ENCODE measurements at regions not wholly inside any gene's neighbourhood (a gene's known extent, or its start where the extent isn't known, plus 50 kb on each side); places are given as distances from the start of the nearest gene placed in this dataset.
"Not testable (repeated sequence)": the region's sequence is repeated elsewhere in the genome, so short reads cannot be mapped to it uniquely, and the experiment has no call there.

GRCh38 chr20:29031262-29031982, 2226.0 kb upstream of the DEFB115 start:
- not testable (repeated sequence) for H3K9me3 ChIP-seq (ENCODE audit: control insufficient read depth in 2 of 2, low read length in 2 of 2); DNase-seq; H3K36me3 ChIP-seq (ENCODE audit: control insufficient read depth, insufficient read depth, low read length); H3K36me3 Mint-ChIP-seq; H3K4me3 Mint-ChIP-seq; H3K4me3 ChIP-seq (ENCODE audit: low read depth, low read length); H3K4me1 Mint-ChIP-seq; H3K27me3 ChIP-seq (ENCODE audit: control insufficient read depth, insufficient read depth, low read length); ATAC-seq (ENCODE audit: low read depth in 2 of 2); H3K4me1 ChIP-seq (ENCODE audit: control insufficient read depth, insufficient read depth, low read length, poor library complexity, severe bottlenecking); H3K27me3 Mint-ChIP-seq; H3K27ac Mint-ChIP-seq; H3K27ac ChIP-seq (ENCODE audit: insufficient read depth, low read length, poor library complexity, severe bottlenecking)
- peaks cover 4 to 22% (median 14%) of the 10 kb centered on the region in 7 donors for H3K9me3 Mint-ChIP-seq

DNA sequence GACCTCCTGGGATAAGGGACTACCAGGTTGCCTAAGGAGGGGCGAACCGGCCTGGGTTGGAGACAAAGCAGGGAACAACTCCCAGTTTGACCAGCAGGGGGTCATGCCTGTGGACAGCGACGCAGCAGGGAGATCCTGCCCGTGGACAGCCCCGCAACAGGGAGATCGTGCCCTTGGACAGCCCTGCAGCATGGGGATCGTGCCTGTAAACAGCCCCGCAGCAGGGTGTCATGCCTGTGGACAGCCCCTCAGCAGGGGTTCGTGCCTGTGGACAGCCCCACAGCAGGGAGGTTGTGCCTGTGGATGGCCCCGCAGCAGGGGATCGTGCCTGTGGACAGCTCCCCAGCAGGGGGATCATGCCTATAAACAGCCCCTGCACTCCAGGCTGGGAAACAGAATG, 2213.2 kb upstream of the DEFB115 start:
- not testable (repeated sequence) for H3K36me3 ChIP-seq (ENCODE audit: control insufficient read depth, insufficient read depth, low read length); H3K9me3 ChIP-seq (ENCODE audit: control insufficient read depth in 2 of 2, low read length in 2 of 2); H3K27me3 ChIP-seq (ENCODE audit: control insufficient read depth, insufficient read depth, low read length); H3K4me3 Mint-ChIP-seq; H3K4me1 ChIP-seq (ENCODE audit: control insufficient read depth, insufficient read depth, low read length, poor library complexity, severe bottlenecking); H3K27ac Mint-ChIP-seq; H3K27ac ChIP-seq (ENCODE audit: insufficient read depth, low read length, poor library complexity, severe bottlenecking); H3K27me3 Mint-ChIP-seq; ATAC-seq (ENCODE audit: low read depth in 2 of 2); H3K4me1 Mint-ChIP-seq; DNase-seq; H3K36me3 Mint-ChIP-seq; H3K4me3 ChIP-seq (ENCODE audit: low read depth, low read length)
- H3K9me3 Mint-ChIP-seq, result peaks cover 0 to 20% (median 7%) of the 10 kb centered on the region in 7 donors

DNA sequence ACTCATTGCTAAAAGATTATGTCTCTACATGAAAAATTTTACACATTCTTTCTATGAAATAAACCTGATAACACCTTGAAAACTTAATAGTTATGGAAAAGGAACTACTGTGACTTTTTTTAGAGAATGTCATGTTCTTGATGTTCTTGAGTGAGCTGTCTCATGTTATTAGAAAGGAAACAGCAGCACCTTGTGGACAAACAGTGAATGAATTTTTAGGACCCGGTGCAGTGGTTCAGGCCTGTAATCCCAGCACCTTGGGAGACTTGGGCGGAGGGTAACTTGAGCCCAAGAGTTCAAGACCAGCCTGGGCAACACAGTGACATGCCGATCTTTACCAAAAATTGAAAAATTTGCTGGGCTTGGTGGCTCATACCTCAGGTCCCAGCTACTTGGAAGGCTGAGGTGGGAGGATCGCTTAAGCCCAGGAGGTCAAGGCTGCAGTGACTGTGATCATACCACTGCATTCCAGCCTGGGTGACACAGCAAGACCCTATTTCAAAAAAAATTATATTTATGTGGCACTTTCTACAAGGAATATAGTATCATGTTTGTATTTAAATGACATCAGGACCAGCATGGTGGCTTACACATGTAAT, 2207.4 kb upstream of the DEFB115 start:
- H3K4me3 ChIP-seq (ENCODE audit: low read depth, low read length); H3K4me3 Mint-ChIP-seq; H3K27ac ChIP-seq (ENCODE audit: insufficient read depth, low read length, poor library complexity, severe bottlenecking); H3K36me3 ChIP-seq (ENCODE audit: control insufficient read depth, insufficient read depth, low read length); H3K4me1 ChIP-seq (ENCODE audit: control insufficient read depth, insufficient read depth, low read length, poor library complexity, severe bottlenecking); H3K27me3 ChIP-seq (ENCODE audit: control insufficient read depth, insufficient read depth, low read length); H3K9me3 ChIP-seq (ENCODE audit: control insufficient read depth in 2 of 2, low read length in 2 of 2); H3K36me3 Mint-ChIP-seq; DNase-seq; H3K4me1 Mint-ChIP-seq; H3K27ac Mint-ChIP-seq; ATAC-seq (ENCODE audit: low read depth in 2 of 2); H3K27me3 Mint-ChIP-seq: not testable (repeated sequence)
- peaks cover 0 to 30% (median 7%) of the 10 kb centered on the region in 7 donors for H3K9me3 Mint-ChIP-seq

DNA sequence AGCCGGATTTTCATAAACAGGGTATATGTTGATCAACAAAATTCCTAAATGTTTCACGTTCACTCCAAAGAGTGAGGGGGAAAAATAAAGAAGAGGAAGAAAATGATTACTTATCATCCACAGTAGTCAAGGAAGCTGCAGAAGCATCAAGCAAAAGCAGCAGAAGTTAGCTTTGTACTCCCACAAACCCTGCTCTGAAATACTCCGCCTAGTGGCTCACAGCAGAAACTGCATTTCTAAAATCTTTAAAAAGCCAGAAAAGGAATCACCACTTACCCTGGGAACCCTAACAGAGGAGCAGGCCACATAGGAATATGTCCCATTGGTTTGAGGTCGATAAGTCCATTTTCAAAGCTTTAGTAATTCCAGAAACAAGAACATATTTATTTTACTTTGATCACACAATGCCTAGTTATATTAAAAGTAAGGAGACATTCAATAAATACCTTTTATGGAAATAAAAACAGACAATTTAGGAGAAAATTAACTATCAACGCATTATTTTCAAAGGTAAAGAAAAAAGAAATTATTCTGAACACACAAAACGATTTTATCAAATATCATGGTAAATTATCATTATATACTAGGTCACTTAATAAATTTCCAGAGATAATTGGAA, 2199.5 kb upstream of the DEFB115 start:
- ATAC-seq (ENCODE audit: low read depth in 2 of 2); H3K36me3 ChIP-seq (ENCODE audit: control insufficient read depth, insufficient read depth, low read length); DNase-seq; H3K4me1 Mint-ChIP-seq; H3K27me3 Mint-ChIP-seq; H3K4me3 ChIP-seq (ENCODE audit: low read depth, low read length); H3K27me3 ChIP-seq (ENCODE audit: control insufficient read depth, insufficient read depth, low read length); H3K27ac Mint-ChIP-seq; H3K4me3 Mint-ChIP-seq; H3K36me3 Mint-ChIP-seq; H3K4me1 ChIP-seq (ENCODE audit: control insufficient read depth, insufficient read depth, low read length, poor library complexity, severe bottlenecking); H3K27ac ChIP-seq (ENCODE audit: insufficient read depth, low read length, poor library complexity, severe bottlenecking): not testable (repeated sequence)
- H3K9me3 ChIP-seq (ENCODE audit: control insufficient read depth in 2 of 2, low read length in 2 of 2), result peaks cover 4 to 10% of the 10 kb centered on the region in 2 experiments
- peaks cover 7 to 31% (median 14%) of the 10 kb centered on the region in 7 donors for H3K9me3 Mint-ChIP-seq

DNA sequence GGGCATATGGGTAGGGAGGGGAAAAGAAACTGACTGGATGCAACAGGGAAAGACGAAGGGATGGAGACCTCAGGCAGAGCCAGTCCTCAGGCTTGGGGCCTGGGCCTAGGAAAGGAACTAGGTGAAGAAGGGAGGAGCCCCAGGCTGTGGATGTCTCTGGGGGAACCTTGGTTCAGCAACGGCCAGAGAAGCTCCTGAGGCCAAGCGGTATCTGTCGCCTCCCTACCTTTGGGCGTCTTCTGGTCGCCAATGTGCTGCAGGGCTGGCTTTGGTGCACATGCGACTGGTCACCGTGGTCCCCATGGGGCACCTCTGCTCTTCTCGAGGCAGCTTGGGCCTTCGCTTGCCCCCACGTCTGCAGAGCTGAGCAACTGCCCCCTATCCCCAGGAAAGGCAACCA, 2195.0 kb upstream of the DEFB115 start:
- H3K27me3 ChIP-seq (ENCODE audit: control insufficient read depth, insufficient read depth, low read length); ATAC-seq (ENCODE audit: low read depth in 2 of 2); H3K27ac Mint-ChIP-seq; H3K27ac ChIP-seq (ENCODE audit: insufficient read depth, low read length, poor library complexity, severe bottlenecking); H3K4me3 ChIP-seq (ENCODE audit: low read depth, low read length); H3K4me1 ChIP-seq (ENCODE audit: control insufficient read depth, insufficient read depth, low read length, poor library complexity, severe bottlenecking); H3K36me3 Mint-ChIP-seq; H3K4me1 Mint-ChIP-seq; H3K4me3 Mint-ChIP-seq; H3K27me3 Mint-ChIP-seq; DNase-seq; H3K36me3 ChIP-seq (ENCODE audit: control insufficient read depth, insufficient read depth, low read length): not testable (repeated sequence)
- H3K9me3 ChIP-seq (ENCODE audit: control insufficient read depth in 2 of 2, low read length in 2 of 2), result peaks cover 17 to 25% of the 10 kb centered on the region in 2 experiments
- peaks cover 9 to 50% (median 21%) of the 10 kb centered on the region in 7 donors for H3K9me3 Mint-ChIP-seq

DNA sequence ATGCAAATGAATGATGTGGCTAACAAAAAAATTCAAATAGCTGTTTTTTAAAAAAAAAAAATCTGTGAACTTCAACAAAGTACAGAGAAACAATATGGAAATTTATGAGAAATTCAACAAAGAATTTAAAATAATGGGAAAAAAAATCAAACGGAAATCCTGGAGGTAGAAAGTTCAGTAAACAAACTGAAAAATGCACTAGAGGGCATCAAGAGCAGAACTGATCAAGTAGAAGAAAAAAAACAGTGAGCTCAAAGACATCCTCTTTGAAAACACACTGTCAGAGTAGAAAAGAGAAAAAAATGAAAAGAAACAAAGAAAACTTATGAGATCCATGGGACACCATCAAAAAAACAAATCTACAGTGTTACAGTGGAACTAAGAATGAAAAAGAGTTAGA, 2191.1 kb upstream of the DEFB115 start:
- not testable (repeated sequence) for H3K36me3 ChIP-seq (ENCODE audit: control insufficient read depth, insufficient read depth, low read length); H3K27ac ChIP-seq (ENCODE audit: insufficient read depth, low read length, poor library complexity, severe bottlenecking); H3K4me3 Mint-ChIP-seq; H3K4me3 ChIP-seq (ENCODE audit: low read depth, low read length); H3K36me3 Mint-ChIP-seq; ATAC-seq (ENCODE audit: low read depth in 2 of 2); H3K27ac Mint-ChIP-seq; H3K27me3 Mint-ChIP-seq; H3K4me1 ChIP-seq (ENCODE audit: control insufficient read depth, insufficient read depth, low read length, poor library complexity, severe bottlenecking); DNase-seq; H3K27me3 ChIP-seq (ENCODE audit: control insufficient read depth, insufficient read depth, low read length); H3K4me1 Mint-ChIP-seq
- peaks cover 15 to 21% of the 10 kb centered on the region in 2 experiments for H3K9me3 ChIP-seq (ENCODE audit: control insufficient read depth in 2 of 2, low read length in 2 of 2)
- peaks cover 4 to 40% (median 19%) of the 10 kb centered on the region in 7 donors for H3K9me3 Mint-ChIP-seq

DNA sequence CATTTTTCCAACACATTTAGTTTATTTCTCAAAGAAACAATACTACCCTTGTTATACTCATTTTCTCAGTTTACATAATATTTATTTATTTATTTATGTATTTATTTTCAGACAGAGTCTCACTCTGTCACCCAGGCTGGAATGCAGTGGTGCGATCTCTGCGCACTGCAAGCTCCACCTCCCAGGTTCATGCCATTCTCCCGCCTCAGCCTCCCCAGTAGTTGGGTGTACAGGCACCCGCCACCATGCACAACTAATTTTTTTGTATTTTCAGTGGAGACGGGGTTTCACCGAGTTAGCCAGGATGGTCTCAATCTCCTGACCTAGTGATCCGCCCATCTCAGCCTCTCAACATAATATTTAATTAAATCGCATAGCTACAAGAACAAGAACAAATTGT, 2183.8 kb upstream of the DEFB115 start:
- H3K36me3 Mint-ChIP-seq; H3K27me3 ChIP-seq (ENCODE audit: control insufficient read depth, insufficient read depth, low read length); H3K4me3 ChIP-seq (ENCODE audit: low read depth, low read length); H3K27ac ChIP-seq (ENCODE audit: insufficient read depth, low read length, poor library complexity, severe bottlenecking); H3K27me3 Mint-ChIP-seq; H3K27ac Mint-ChIP-seq; H3K4me3 Mint-ChIP-seq; H3K4me1 Mint-ChIP-seq; H3K4me1 ChIP-seq (ENCODE audit: control insufficient read depth, insufficient read depth, low read length, poor library complexity, severe bottlenecking); DNase-seq; H3K9me3 ChIP-seq (ENCODE audit: control insufficient read depth in 2 of 2, low read length in 2 of 2); ATAC-seq (ENCODE audit: low read depth in 2 of 2); H3K36me3 ChIP-seq (ENCODE audit: control insufficient read depth, insufficient read depth, low read length): not testable (repeated sequence)
- peaks cover 2 to 26% (median 11%) of the 10 kb centered on the region in 7 donors for H3K9me3 Mint-ChIP-seq

Measured in CD4-positive, CD25-positive, alpha-beta regulatory T cell (primary cell).